Midbrain (tissue), 1 donor: ENCODE measurements at regions not wholly inside any gene's neighbourhood (a gene's known extent, or its start where the extent isn't known, plus 50 kb on each side); places are given as distances from the start of the nearest gene placed in this dataset.
"Not testable (repeated sequence)": the region's sequence is repeated elsewhere in the genome, so short reads cannot be mapped to it uniquely, and the experiment has no call there.

ENCODE experiments used
- DNase-seq: peaks from one replicate; lab custom pipeline; 2025; lab: John Stamatoyannopoulos, UW

DNA sequence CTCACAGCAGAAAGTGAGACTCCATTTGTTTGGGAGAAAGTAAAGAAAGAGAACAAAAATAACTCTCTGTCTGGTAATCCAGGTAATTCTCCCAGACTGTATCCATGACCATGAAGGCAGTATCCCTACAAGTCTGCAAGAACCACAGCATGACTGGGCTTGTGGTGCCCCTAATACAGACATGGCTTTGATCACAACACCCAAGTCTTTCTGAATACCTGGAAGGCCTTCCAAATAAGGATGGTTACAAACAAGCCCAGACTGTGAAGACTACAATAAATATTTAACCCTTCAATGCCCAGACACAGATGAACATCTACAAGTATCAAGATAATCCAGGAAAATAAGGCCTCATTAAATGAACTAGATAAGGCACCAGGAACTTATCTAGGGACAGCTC, 481.1 kb upstream of the RORB start:
- DNase-seq = no peak

GRCh38 chr9:74025402-74025925, 471.7 kb upstream of the RORB start:
- no peak for DNase-seq

- DNase-seq = no peak
These were observed 464.7 kb upstream of the RORB start for GRCh38 chr9:74032421-74032820.

DNA sequence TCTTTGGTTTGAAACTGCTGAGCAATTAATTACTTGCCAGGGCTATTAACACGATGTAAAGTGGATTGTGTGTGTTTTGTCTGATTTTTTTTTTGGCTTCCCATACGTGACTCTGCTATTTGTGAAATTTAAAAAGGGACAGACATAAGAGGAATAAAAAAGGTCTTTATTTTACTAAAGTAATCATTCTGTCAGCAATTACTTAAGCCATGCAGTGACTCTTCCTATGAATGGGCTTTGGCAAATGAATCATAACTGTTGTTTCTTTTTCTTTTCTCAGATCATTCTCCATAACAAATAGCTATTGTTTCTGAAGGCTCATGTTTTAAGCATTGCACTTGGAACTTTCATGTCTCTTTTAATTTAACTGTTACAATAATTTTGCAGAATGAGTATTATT, 461.3 kb upstream of the RORB start:
- peak; percentile 1 for DNase-seq

GRCh38 chr9:74036549-74037231, 460.4 kb upstream of the RORB start:
- no peak for DNase-seq

GRCh38 chr9:74037274-74037673, 459.9 kb upstream of the RORB start:
- no peak for DNase-seq

GRCh38 chr9:74041588-74041987, 455.5 kb upstream of the RORB start:
- no peak for DNase-seq

DNA sequence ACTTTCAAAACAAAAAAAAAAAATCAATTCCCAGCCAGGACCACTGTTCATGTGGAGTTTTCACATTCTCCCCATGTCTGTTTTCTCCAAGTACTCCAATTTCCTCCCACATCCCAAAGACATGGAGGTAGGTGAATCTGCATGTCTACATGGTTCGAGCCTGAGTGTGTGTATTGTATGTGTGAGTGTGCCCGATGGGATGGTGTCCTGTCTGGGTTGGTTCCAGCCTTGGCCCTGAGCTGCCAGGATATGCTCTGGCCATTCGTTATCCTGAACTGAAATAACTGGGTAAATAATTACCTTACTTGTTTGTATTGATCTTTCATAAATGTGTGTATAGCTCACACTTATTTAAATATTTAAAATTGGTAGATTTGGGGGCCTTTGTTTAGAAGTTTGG, 452.3 kb upstream of the RORB start:
- DNase-seq = no peak

DNA sequence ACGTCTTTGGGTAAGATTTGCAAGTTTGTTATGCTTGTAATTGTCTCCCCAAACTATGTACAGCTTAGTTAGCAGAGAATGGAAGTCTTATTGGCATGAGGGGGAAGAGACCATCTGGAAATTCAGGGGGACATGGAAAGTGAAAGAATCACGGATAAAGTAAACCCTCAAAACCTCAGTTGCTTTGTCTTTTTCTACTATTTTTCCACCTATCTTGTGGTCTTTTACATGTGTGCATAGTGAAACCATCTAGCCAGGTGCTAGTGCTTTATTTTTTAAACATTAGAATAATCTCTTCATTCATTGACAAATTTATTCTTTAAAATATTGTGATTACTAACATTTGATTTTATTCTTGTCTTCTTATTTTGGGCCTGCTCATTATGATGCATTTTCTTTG, 441.1 kb upstream of the RORB start:
- no peak for DNase-seq

DNA sequence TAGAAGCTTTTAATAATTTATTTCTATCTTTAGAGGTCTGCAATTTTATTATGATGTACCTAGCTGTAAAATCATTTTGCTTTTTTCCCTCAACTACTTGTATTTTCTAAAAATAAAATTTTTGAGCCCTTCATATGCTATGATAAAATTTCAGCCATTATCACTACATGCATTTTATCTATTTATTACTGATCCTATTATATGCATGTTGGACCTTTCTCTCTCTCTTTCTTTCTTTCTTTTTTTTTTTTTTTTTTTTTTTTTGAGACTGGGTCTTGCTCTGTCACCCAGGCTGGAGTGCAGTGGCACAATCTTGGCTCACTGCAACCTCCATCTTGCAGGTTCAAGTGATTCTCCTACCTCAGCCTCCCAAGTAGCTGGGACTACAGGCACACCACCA, 440.1 kb upstream of the RORB start:
- not testable (repeated sequence) for DNase-seq

GRCh38 chr9:74064702-74065101, 432.4 kb upstream of the RORB start:
- no peak for DNase-seq

DNA sequence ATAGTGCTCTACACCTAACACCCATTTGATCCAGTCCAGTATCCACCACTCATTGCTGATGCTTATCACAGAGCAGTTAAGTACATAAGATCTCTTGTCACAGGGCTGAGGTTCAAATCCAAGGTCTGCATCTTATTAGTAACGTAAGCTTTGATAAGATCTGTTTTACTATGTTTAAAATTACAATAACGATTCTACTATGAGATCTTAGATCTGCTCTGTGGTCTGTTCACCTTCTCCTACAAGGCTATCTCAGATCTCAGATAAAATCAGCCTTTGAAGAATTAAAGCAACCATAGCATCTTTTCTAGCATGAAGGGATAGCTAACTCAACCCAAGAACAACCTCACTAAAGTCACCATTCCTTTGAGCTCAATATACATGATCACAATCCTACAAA, 431.0 kb upstream of the RORB start:
- DNase-seq = no peak

DNA sequence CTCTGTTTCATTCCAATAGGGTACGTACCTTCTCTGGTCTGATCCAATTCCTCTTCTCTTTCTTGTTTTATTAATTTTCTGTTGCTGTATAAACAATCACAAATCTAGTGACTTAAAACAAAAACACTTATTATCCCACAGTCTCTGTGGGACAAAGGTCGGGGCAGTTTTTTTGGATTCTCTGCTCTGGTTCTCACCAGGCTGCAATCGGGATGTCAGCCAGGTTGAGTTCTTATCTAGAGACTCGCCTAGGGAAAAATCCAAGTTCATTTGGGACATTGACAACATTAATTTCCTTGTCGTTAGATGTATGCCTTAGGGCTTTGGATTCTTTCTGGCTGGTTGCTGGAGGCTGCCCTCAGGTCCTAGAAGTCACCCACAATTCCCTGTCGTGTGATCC, 430.5 kb upstream of the RORB start:
- DNase-seq = no peak

DNA sequence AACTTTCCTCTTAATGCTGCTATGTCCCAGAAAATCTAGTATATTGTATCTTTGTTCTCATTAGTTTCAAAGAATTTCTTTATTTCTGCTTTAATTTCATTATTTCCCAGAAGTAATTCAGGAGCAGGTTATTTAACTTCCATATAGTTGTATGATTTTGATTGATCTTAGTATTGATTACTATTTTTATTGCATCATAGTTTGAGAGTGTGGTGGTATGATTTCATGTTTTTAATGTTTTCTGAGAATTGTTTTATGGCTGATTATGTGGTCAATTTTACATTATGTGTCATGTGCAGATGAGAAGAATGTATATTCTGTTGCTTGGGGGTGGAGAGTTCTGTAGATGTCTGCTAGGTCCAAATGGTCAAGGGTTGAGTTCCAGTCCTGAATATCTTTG, 425.6 kb upstream of the RORB start:
- no peak for DNase-seq

DNA sequence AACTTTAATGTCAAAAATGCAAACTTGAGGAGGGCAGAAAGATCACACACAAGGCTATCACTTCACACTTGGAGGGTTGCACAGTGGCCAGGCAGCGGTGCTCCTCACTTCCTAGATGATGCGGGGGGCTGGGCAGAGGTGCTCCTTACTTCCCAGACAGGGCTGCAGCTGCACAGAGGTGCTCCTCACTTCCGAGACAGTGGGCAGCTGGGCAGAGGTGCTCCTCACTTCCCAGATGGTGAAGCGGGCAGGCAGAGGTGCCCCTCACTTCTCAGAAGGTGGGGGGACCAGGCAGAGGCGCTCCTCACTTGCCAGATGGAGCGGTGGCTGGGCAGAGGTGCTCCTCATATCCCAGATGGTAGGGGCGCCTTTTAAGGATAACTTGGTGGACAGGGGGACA, 423.2 kb upstream of the RORB start:
- no peak for DNase-seq

GRCh38 chr9:74078647-74079046, 418.5 kb upstream of the RORB start:
- DNase-seq = no peak

GRCh38 chr9:74080652-74081051, 416.5 kb upstream of the RORB start:
- not testable (repeated sequence) for DNase-seq

GRCh38 chr9:74083681-74084433, 413.3 kb upstream of the RORB start:
- no peak for DNase-seq

DNA sequence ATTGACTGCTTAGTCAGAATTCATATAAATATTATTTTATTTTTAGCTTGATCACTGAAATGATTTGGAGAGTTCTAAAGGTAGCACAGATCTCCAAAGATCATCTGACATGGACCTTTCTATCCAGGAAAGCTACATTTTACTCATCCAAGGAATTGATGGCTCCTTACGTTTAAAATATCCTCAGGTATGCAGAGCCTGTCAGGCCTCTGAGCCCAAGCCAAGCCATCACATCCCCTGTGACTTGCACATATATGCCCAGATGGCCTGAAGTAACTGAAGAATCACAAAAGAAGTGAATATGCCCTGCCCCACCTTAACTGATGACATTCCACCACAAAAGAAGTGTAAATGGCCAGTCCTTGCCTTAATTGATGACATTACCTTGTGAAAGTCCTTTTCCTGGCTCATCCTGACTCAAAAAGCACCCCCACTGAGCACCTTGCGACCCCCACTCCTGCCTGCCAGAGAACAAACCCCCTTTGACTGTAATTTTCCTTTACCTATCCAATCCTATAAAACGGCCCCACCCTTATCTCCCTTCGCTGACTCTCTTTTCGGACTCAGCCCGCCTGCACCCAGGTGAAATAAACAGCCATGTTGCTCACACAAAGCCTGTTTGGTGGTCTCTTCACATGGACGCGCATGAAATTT, 411.6 kb upstream of the RORB start:
- DNase-seq = not testable (repeated sequence)

DNA sequence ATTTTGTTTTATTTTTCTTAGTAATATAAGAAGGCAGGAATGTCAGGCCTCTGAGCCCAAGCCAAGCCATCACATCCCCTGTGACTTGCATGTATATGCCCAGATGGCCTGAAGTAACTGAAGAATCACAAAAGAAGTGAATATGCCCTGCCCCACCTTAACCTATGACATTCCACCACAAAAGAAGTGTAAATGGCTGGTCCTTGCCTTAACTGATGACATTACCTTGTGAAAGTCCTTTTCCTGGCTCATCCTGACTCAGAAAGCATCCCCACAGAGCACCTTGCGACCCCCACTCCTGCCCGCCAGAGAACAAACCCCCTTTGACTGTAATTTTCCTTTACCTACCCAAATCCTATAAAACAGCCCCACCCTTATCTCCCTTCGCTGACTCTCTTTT, 406.2 kb upstream of the RORB start:
- not testable (repeated sequence) for DNase-seq

DNA sequence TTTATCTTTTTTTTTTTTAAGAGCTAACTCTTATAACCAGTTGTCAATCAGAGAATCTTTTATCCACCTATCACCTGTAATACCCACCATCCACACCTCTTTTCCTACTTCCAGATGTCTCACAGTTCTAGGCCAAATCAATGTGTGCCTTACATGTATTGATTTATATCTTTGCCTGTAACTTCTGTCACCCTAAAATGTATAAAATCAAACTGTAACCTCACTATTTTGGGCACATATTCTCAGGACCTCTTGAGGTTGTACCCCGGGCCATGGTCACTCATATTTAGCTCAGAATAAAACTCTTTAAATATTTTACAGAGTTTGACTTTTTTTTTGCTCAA, 404.7 kb upstream of the RORB start:
- DNase-seq = no peak

DNA sequence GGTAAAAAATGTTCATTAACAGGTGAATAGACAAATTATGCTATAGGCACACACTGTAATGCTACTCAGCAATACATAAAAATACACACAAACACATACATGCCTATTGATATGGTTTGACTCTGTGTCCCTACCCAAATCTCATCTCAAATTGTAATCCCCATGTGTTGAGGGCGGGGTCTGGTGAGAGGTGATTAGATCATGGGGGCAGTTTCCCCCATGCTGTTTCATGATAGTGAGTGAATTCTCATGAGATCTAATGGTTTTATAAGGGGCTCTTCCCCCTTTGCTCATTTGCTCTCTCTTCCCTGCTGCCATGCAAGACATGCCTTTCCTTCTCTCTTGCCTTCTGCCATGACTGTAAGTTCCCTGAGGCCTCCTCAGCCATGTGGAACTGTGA, 403.1 kb upstream of the RORB start:
- DNase-seq = not testable (repeated sequence)

- no peak for DNase-seq
These were observed 402.4 kb upstream of the RORB start for GRCh38 chr9:74094766-74095165.
